ENCODE measurements at regions not wholly inside any gene's neighbourhood (a gene's known extent, or its start where the extent isn't known, plus 50 kb on each side); places are given as distances from the start of the nearest gene placed in this dataset.

DNA sequence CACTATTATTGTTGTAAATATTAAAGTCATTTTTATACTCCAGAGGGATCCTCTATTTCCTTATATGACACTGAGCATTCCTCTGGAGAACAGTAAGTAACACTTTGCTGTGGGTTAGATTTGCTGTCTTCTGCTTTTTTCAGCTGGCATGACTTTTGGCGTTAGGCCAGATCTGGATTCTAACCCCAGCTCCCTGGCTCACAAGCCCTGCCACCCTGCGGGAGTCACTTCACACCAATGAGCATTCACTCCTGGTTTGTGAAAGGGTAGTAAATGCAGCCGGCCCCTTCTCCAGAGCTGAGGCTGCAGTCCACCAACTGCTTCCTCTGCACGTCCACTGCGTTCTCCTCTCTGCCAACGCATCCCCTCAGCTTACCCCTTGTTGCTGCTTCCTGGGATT lies 373.8 kb upstream of the RAB6C start:
- TF ChIP-seq, protein P1, sequence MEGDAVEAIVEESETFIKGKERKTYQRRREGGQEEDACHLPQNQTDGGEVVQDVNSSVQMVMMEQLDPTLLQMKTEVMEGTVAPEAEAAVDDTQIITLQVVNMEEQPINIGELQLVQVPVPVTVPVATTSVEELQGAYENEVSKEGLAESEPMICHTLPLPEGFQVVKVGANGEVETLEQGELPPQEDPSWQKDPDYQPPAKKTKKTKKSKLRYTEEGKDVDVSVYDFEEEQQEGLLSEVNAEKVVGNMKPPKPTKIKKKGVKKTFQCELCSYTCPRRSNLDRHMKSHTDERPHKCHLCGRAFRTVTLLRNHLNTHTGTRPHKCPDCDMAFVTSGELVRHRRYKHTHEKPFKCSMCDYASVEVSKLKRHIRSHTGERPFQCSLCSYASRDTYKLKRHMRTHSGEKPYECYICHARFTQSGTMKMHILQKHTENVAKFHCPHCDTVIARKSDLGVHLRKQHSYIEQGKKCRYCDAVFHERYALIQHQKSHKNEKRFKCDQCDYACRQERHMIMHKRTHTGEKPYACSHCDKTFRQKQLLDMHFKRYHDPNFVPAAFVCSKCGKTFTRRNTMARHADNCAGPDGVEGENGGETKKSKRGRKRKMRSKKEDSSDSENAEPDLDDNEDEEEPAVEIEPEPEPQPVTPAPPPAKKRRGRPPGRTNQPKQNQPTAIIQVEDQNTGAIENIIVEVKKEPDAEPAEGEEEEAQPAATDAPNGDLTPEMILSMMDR (IDR thresholded peaks at IDR 0.05) = no peak
- TF ChIP-seq POLR2A (IDR thresholded peaks at IDR 0.05) = no peak
- TF ChIP-seq POLR2AphosphoS5 (IDR thresholded peaks at IDR 0.05) = no peak

All from prostate gland (tissue), 2 donors.